ENCODE measurements at regions not wholly inside any gene's neighbourhood (a gene's known extent, or its start where the extent isn't known, plus 50 kb on each side); places are given as distances from the start of the nearest gene placed in this dataset.

DNA sequence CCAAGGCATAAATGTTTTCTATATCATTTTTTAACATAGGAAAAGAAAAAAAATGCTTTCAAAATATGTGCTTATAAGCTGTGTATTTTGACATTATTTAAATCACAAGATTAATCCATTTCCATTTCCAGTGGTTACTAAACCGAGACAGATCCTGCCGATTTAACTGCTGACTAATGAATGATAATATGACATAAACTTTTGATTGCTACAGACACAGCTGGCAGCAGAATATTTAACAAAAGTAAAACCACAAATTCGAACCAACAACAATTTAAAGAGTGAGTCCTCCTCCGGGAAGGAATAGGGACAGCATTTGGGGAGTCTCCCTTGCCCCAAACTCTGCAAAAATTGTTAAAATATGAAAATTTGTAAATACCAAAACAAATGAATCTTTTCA lies 401.3 kb upstream of the DAB2 start:
- H3K27me3 ChIP-seq (replicated peaks; ENCODE audit: insufficient read depth, low read length): no peaks in the 10 kb centered on the region
- no peaks in the 10 kb centered on the region for H3K9me2 ChIP-seq (replicated peaks; ENCODE audit: insufficient read depth, low read length)
- no peak overlapping the region for H3K27ac ChIP-seq (ENCODE audit: low read length)
- H3K4me3 ChIP-seq (ENCODE audit: low read length): no peak overlapping the region
- DNase-seq: no peak
- no peaks in the 10 kb centered on the region for H3K36me3 ChIP-seq (replicated peaks; ENCODE audit: insufficient read depth, low read length)
- no peak overlapping the region for H2AFZ ChIP-seq (ENCODE audit: low read length)
- no peaks in the 10 kb centered on the region for H3K4me1 ChIP-seq (ENCODE audit: low read length)
- TF ChIP-seq EZH2 (optimal IDR thresholded peaks at IDR 0.05; ENCODE audit: low read depth, low read length) (no peak), EZH2phosphoT487 (IDR thresholded peaks at IDR 0.05; ENCODE audit: low read length) (no peak)
- TF ChIP-seq, protein P1, sequence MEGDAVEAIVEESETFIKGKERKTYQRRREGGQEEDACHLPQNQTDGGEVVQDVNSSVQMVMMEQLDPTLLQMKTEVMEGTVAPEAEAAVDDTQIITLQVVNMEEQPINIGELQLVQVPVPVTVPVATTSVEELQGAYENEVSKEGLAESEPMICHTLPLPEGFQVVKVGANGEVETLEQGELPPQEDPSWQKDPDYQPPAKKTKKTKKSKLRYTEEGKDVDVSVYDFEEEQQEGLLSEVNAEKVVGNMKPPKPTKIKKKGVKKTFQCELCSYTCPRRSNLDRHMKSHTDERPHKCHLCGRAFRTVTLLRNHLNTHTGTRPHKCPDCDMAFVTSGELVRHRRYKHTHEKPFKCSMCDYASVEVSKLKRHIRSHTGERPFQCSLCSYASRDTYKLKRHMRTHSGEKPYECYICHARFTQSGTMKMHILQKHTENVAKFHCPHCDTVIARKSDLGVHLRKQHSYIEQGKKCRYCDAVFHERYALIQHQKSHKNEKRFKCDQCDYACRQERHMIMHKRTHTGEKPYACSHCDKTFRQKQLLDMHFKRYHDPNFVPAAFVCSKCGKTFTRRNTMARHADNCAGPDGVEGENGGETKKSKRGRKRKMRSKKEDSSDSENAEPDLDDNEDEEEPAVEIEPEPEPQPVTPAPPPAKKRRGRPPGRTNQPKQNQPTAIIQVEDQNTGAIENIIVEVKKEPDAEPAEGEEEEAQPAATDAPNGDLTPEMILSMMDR (IDR thresholded peaks at IDR 0.05; ENCODE audit: low read length): no peak
- no peak overlapping the region for H3K9ac ChIP-seq (ENCODE audit: low read length)
- H3K9me3 ChIP-seq (replicated peaks; ENCODE audit: insufficient read depth, low read length): no peaks in the 10 kb centered on the region
- no peak overlapping the region for H3K4me2 ChIP-seq (ENCODE audit: low read depth, low read length)
- H3F3A ChIP-seq (ENCODE audit: insufficient read depth, low read length): no peaks in the 10 kb centered on the region
- no peaks in the 10 kb centered on the region for H4K20me1 ChIP-seq (ENCODE audit: insufficient read depth, low read length)
- H3K79me2 ChIP-seq (ENCODE audit: low read length): no peaks in the 10 kb centered on the region

DNA sequence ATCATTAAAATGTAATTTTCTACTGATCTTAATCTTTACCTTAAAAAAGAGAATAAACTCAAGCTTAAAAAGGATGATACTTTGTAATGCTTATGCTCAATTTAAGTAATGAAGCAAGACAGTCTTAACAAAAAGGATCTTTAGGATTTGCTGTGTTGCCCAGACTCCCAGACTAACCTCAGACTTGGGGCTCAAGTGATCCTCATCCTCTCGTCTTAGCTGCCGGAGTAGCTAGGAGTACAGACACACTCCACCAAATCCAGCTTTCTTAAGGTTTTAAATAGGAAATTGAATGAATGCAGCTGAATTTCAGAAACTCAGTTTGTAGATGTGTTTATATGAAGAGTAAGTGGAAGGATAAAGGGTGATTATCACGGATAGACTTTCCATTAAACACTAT lies 400.5 kb upstream of the DAB2 start:
- no peaks in the 10 kb centered on the region for H3K79me2 ChIP-seq (ENCODE audit: low read length)
- no peak overlapping the region for H3K4me2 ChIP-seq (ENCODE audit: low read depth, low read length)
- H4K20me1 ChIP-seq (ENCODE audit: insufficient read depth, low read length): no peaks in the 10 kb centered on the region
- no peak overlapping the region for H2AFZ ChIP-seq (ENCODE audit: low read length)
- H3K27me3 ChIP-seq (replicated peaks; ENCODE audit: insufficient read depth, low read length): no peaks in the 10 kb centered on the region
- H3K4me3 ChIP-seq (ENCODE audit: low read length): no peak overlapping the region
- no peaks in the 10 kb centered on the region for H3K9me3 ChIP-seq (replicated peaks; ENCODE audit: insufficient read depth, low read length)
- H3K27ac ChIP-seq (ENCODE audit: low read length): no peak overlapping the region
- H3K9ac ChIP-seq (ENCODE audit: low read length): no peak overlapping the region
- H3K36me3 ChIP-seq (replicated peaks; ENCODE audit: insufficient read depth, low read length): no peaks in the 10 kb centered on the region
- DNase-seq: no peak
- no peaks in the 10 kb centered on the region for H3F3A ChIP-seq (ENCODE audit: insufficient read depth, low read length)
- H3K9me2 ChIP-seq (replicated peaks; ENCODE audit: insufficient read depth, low read length): no peaks in the 10 kb centered on the region
- no peaks in the 10 kb centered on the region for H3K4me1 ChIP-seq (ENCODE audit: low read length)
- TF ChIP-seq EZH2phosphoT487 (IDR thresholded peaks at IDR 0.05; ENCODE audit: low read length): no peak
- no peak for TF ChIP-seq EZH2 (optimal IDR thresholded peaks at IDR 0.05; ENCODE audit: low read depth, low read length)
- TF ChIP-seq, protein P1 (IDR thresholded peaks at IDR 0.05; ENCODE audit: low read length): no peak

DNA sequence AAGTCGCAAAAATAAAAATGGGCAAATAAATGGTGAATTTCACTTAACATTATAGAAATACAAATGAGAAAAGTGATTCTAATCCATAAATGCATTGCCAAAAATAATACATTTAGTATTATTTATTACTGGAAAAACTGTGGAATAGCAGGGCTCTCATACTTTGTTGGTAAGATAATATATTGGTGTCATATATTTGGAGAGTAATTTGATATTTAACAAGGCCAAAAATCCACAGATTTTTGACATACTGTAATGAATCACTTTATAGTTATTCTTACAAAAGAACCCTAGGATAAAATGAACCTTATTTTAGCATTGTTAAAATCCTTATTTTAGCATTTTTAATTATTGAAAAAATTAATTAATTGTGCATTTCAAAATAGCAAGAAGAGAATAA lies 397.2 kb upstream of the DAB2 start:
- Histone ChIP-seq H2AFZ (ENCODE audit: low read length) (no peak overlapping the region), H3K4me1 (ENCODE audit: low read length) (no peaks in the 10 kb centered on the region), H3K9ac (ENCODE audit: low read length) (no peak overlapping the region), H3K9me3 (replicated peaks; ENCODE audit: insufficient read depth, low read length) (no peaks in the 10 kb centered on the region), H4K20me1 (ENCODE audit: insufficient read depth, low read length) (no peaks in the 10 kb centered on the region), H3K79me2 (ENCODE audit: low read length) (no peaks in the 10 kb centered on the region), H3K27me3 (replicated peaks; ENCODE audit: insufficient read depth, low read length) (no peaks in the 10 kb centered on the region), H3K4me3 (ENCODE audit: low read length) (no peak overlapping the region), H3F3A (ENCODE audit: insufficient read depth, low read length) (no peaks in the 10 kb centered on the region), H3K9me2 (replicated peaks; ENCODE audit: insufficient read depth, low read length) (no peaks in the 10 kb centered on the region), H3K4me2 (ENCODE audit: low read depth, low read length) (no peak overlapping the region), H3K36me3 (replicated peaks; ENCODE audit: insufficient read depth, low read length) (no peaks in the 10 kb centered on the region), H3K27ac (ENCODE audit: low read length) (no peak overlapping the region)
- DNase-seq: no peak
- TF ChIP-seq EZH2 (optimal IDR thresholded peaks at IDR 0.05; ENCODE audit: low read depth, low read length) (no peak), EZH2phosphoT487 (IDR thresholded peaks at IDR 0.05; ENCODE audit: low read length) (no peak)
- TF ChIP-seq, protein P1 (IDR thresholded peaks at IDR 0.05; ENCODE audit: low read length): no peak

All from MM.1S (cell line).